Tibial nerve (tissue), 4 donors: ENCODE measurements at regions not wholly inside any gene's neighbourhood (a gene's known extent, or its start where the extent isn't known, plus 50 kb on each side); places are given as distances from the start of the nearest gene placed in this dataset.

ENCODE experiments used
- DNase-seq, 2 donors: peaks; one replicate each; pipeline ENCODE4 v3.0.0-alpha.2; 2019; ENCODE audit warnings: low spot score in 2 of 2
- H3K27ac ChIP-seq, 4 donors: fragments of 200-600 bp; sonication (generic) in 3 of 4; one replicate each; pipeline ENCODE4 v1.5.1; 2017 to 2019; ENCODE audit warnings: mild to moderate bottlenecking in 1 of 4
- H3K27me3 ChIP-seq, 2 donors: fragments of 200-600 bp; sonication (generic) in 1 of 2; one replicate each; pipeline versions ENCODE4 v1.5.1 to v1.6.0; 2017 to 2019
- H3K36me3 ChIP-seq, 3 donors: fragments of 200-600 bp; sonication (generic); one replicate each; pipeline ENCODE4 v1.5.1; 2018 to 2019
- H3K4me1 ChIP-seq, 4 donors: fragments of 200-600 bp; sonication (generic) in 3 of 4; one replicate each; pipeline ENCODE4 v1.5.1; 2017 to 2019
- H3K4me3 ChIP-seq, 4 donors: fragments of 200-600 bp; sonication (generic) in 3 of 4; one replicate each; pipeline ENCODE4 v1.5.1; 2017 to 2019; ENCODE audit warnings: mild to moderate bottlenecking in 1 of 4, moderate library complexity in 1 of 4
- H3K9me3 ChIP-seq, 4 donors: fragments of 200-600 bp; sonication (generic) in 3 of 4; one replicate each; pipeline ENCODE4 v1.5.1; 2017 to 2019
- EP300 ChIP-seq, 2 donors: sonication (generic); formaldehyde crosslinking; IDR thresholded peaks; one replicate each; pipeline ENCODE4 v1.6.1; 2017; ENCODE audit warnings: antibody characterized with exemption in 2 of 2, mild to moderate bottlenecking in 1 of 2
- POLR2A ChIP-seq, 2 donors: fragments of 450-650 bp; IDR thresholded peaks; one replicate each; pipeline ENCODE4 v1.6.1; 2017; ENCODE audit warnings: antibody characterized with exemption in 2 of 2, mild to moderate bottlenecking in 2 of 2, moderate library complexity in 2 of 2
- WGBS, 2 donors: methylation state at CpG; one replicate each; pipeline ENCODE4 v1.1.5; 2018; 5-methylcytosine and 5-hydroxymethylcytosine counted together
- TF ChIP-seq, protein P1 (sequence below), 5 experiments: fragments of 200-600 bp in 3 of 5; fragments of 450-650 bp in 2 of 5; sonication (generic) in 3 of 5; IDR thresholded peaks; one replicate each; pipeline ENCODE4 v1.5.1; 2016 to 2019; ENCODE audit warnings: antibody characterized with exemption in 5 of 5, mild to moderate bottlenecking in 3 of 5, moderate library complexity in 2 of 5

DNA sequence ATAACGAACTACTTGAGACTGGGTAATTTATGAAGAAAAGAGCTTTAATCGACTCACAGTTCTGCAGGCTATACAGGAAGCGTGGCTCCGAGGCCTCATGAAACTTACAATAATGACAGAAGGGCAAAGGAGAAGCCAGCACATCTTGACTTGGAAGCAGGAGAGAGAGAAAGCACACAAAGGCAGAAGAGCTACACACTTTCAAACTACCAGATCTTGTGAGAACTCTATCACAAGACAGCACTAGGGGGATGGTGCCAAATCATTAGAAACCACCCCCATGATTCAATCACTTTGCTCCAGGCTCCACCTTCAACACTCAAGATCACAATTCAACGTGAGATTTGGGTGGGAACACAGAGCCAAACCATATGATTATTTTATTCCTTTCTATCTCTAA, 655.9 kb upstream of the SYT4 start:
- Histone ChIP-seq H3K36me3 (no peaks in the 10 kb centered on the region), H3K4me3 (no peak overlapping the region), H3K27ac (peak overlapping the region in 1 of 4 donors; percentile 33), H3K9me3 (no peaks in the 10 kb centered on the region), H3K27me3 (no peaks in the 10 kb centered on the region), H3K4me1 (peaks cover 0 to 24% (median 0%) of the 10 kb centered on the region in 4 donors)
- TF ChIP-seq, protein P1, sequence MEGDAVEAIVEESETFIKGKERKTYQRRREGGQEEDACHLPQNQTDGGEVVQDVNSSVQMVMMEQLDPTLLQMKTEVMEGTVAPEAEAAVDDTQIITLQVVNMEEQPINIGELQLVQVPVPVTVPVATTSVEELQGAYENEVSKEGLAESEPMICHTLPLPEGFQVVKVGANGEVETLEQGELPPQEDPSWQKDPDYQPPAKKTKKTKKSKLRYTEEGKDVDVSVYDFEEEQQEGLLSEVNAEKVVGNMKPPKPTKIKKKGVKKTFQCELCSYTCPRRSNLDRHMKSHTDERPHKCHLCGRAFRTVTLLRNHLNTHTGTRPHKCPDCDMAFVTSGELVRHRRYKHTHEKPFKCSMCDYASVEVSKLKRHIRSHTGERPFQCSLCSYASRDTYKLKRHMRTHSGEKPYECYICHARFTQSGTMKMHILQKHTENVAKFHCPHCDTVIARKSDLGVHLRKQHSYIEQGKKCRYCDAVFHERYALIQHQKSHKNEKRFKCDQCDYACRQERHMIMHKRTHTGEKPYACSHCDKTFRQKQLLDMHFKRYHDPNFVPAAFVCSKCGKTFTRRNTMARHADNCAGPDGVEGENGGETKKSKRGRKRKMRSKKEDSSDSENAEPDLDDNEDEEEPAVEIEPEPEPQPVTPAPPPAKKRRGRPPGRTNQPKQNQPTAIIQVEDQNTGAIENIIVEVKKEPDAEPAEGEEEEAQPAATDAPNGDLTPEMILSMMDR (IDR thresholded peaks at IDR 0.05) = no peak
- TF ChIP-seq EP300 (IDR thresholded peaks at IDR 0.05) = no peak
- no peak for TF ChIP-seq POLR2A (IDR thresholded peaks at IDR 0.05)
- 86 to 88% methylated on average over 5 of the region's 5 CpGs for WGBS, 2 donors
- no peak for DNase-seq

DNA sequence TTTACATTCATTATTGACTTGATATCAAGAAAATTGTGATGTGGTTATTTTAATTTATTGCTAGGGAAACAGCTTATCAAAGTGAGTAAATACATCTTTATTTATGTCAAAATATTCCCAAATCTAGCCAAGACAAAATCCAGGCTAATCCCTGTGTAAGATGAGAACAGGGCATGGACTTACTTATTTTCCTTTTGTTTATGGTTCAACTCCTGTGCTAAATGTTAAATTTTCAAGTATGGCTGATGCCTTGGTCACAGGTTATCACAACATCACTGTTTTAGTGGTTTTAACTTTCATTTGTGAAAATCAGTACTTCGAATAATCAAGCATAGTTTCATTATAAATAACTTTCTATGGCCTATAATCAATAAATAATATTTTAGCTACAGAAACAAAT, 657.0 kb upstream of the SYT4 start:
- TF ChIP-seq, protein P1 (IDR thresholded peaks at IDR 0.05) = no peak
- TF ChIP-seq POLR2A (IDR thresholded peaks at IDR 0.05) (no peak), EP300 (IDR thresholded peaks at IDR 0.05) (no peak)
- WGBS, 2 donors = 62 to 65% methylated on average over 1 of the region's 1 CpG
- H3K27ac ChIP-seq = peak overlapping the region in 2 of 4 donors; percentile 62 to 66

DNA sequence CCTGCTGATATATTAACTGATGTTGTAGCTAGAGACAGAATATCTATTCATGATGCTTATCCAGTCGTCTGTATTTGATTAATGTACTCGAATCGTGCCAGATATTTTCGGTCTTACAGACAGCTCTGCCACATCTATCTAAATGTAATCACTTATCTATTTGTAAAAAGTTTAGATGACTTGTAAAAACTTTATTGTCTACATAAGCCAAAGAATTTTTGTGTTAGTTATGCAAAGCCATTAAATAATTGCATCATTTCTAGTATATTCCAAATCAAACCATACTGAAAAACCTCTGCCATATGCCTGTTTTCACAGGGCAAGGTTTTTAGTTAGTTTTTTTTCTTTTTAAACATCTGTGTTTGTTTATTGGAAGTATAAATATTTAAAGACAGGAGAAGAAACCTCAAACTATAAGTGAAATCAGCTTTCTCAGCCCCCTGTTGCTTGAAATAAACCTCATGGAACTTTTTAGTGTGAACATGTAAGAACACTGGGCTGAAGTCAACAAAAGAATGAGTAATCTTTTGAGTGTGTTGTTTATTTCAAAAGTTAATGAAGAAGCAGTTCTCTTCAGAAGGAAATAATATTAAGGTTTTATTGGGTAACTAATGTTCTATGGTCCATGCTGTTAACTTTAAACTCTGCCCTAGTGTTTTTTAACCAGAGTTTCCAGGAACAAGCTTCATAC, 657.6 kb upstream of the SYT4 start:
- H3K27me3 ChIP-seq = no peaks in the 10 kb centered on the region
- peak overlapping the region in 2 of 4 donors; percentile 62 to 66 for H3K27ac ChIP-seq
- TF ChIP-seq EP300 (IDR thresholded peaks at IDR 0.05) (peak in 1 of 2 donors; percentile 18), POLR2A (IDR thresholded peaks at IDR 0.05) (no peak)
- TF ChIP-seq, protein P1 (IDR thresholded peaks at IDR 0.05) = no peak
- H3K4me1 ChIP-seq = peaks cover 0 to 24% (median 0%) of the 10 kb centered on the region in 4 donors
- 20 to 31% methylated on average over 4 of the region's 4 CpGs for WGBS, 2 donors
- H3K4me3 ChIP-seq = no peak overlapping the region
- no peaks in the 10 kb centered on the region for H3K9me3 ChIP-seq
- no peak for DNase-seq
- H3K36me3 ChIP-seq = no peaks in the 10 kb centered on the region

More for the DNA sequence above, 657.0 kb upstream of the SYT4 start:
- H3K27me3 ChIP-seq = no peaks in the 10 kb centered on the region
- no peaks in the 10 kb centered on the region for H3K36me3 ChIP-seq
- no peaks in the 10 kb centered on the region for H3K9me3 ChIP-seq
- DNase-seq = no peak
- H3K4me1 ChIP-seq = peaks cover 0 to 24% (median 0%) of the 10 kb centered on the region in 4 donors
- no peak overlapping the region for H3K4me3 ChIP-seq

DNA sequence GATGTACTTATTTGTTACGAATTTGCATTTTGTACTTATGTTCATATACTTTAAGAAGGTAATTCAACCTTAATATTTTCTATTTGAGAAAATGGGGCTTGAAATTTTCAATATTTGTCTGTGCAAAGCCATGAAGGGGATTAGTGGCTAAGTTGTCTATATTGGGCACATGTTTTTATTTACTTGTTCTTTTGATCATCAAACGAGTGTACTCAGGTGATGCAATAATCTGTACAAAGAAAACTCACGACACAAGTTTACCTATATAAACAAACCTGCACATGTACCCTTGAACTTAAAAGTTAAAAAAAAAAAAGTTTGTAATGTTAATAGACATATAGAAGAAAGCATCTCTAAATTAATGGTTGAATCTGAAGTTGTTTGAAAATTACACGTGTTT, 658.9 kb upstream of the SYT4 start:
- TF ChIP-seq POLR2A (IDR thresholded peaks at IDR 0.05) (no peak), EP300 (IDR thresholded peaks at IDR 0.05) (no peak)
- TF ChIP-seq, protein P1 (IDR thresholded peaks at IDR 0.05) = no peak
- whole genome bisulfite sequencing, 2 donors = 86 to 87% methylated on average over 4 of the region's 4 CpGs
- H3K4me1 ChIP-seq = peaks cover 0 to 20% (median 0%) of the 10 kb centered on the region in 4 donors
- H3K27me3 ChIP-seq = no peaks in the 10 kb centered on the region
- no peaks in the 10 kb centered on the region for H3K9me3 ChIP-seq
- no peaks in the 10 kb centered on the region for H3K36me3 ChIP-seq
- H3K4me3 ChIP-seq = no peak overlapping the region
- DNase-seq = no peak
- no peak overlapping the region for H3K27ac ChIP-seq

DNA sequence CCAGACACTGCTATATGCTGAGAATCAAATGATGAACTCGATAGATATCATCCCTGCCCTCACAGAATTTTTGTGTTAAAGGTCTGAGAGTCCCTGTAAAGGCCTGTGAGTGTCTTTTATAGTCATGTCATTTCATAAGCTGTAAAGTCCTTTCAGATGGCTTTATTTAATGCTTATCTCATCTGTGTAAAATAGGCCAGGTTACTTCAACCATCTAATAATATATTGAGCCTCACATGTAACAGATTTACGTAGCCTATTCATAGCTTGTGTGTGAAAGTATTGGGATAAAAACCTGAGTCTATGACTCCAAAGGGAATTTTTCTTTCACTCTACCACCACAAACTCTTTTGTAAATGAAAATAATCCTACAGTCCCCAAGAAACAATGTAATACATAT, 672.0 kb upstream of the SYT4 start:
- WGBS, 2 donors = 84 to 89% methylated on average over 2 of the region's 2 CpGs
- H3K4me1 ChIP-seq = no peaks in the 10 kb centered on the region
- TF ChIP-seq POLR2A (IDR thresholded peaks at IDR 0.05) (no peak), EP300 (IDR thresholded peaks at IDR 0.05) (no peak)
- TF ChIP-seq, protein P1 (IDR thresholded peaks at IDR 0.05) = no peak

More for the DNA sequence above, 672.0 kb upstream of the SYT4 start:
- Histone ChIP-seq H3K27me3 (no peaks in the 10 kb centered on the region), H3K9me3 (peaks cover 0 to 11% (median 0%) of the 10 kb centered on the region in 4 donors), H3K36me3 (no peaks in the 10 kb centered on the region), H3K27ac (no peak overlapping the region), H3K4me3 (no peak overlapping the region)
- no peak for DNase-seq
